PFSK-1 (cell line): ENCODE measurements at regions not wholly inside any gene's neighbourhood (a gene's known extent, or its start where the extent isn't known, plus 50 kb on each side); places are given as distances from the start of the nearest gene placed in this dataset.

Experiments
- FOXP2 ChIP-seq: optimal IDR thresholded peaks from 2 replicates; pipeline ENCODE3; 2011; ENCODE audit warnings: borderline replicate concordance, control low read depth, inconsistent platforms; ENCODE audit not compliant: insufficient read depth; ENCODE audit errors: extremely low read length, extremely low read depth
- POLR2AphosphoS5 ChIP-seq: IDR thresholded peaks from 2 replicates; pipeline ENCODE4 v1.6.1; 2012; ENCODE audit warnings: low read depth, mild to moderate bottlenecking, control low read depth, low read length, moderate library complexity
- REST ChIP-seq, 2 experiments: IDR thresholded peaks; 2 replicates each; pipeline versions ENCODE4 v1.6.1 to v1.8.0; 2011 to 2012; ENCODE audit warnings: low read depth in 2 of 2, low read length in 2 of 2, control low read depth in 1 of 2, inconsistent platforms in 1 of 2, mild to moderate bottlenecking in 1 of 2, moderate library complexity in 1 of 2; ENCODE audit not compliant: insufficient read depth in 1 of 2
- SIN3A ChIP-seq: IDR thresholded peaks from 2 replicates; pipeline ENCODE4 v1.6.1; 2012; ENCODE audit warnings: mild to moderate bottlenecking, low read length, moderate library complexity, borderline replicate concordance; ENCODE audit not compliant: insufficient read depth
- TAF1 ChIP-seq: IDR thresholded peaks from 2 replicates; pipeline ENCODE4 v1.6.1; 2012; ENCODE audit warnings: low read length, control low read depth, borderline replicate concordance; ENCODE audit not compliant: insufficient read depth

DNA sequence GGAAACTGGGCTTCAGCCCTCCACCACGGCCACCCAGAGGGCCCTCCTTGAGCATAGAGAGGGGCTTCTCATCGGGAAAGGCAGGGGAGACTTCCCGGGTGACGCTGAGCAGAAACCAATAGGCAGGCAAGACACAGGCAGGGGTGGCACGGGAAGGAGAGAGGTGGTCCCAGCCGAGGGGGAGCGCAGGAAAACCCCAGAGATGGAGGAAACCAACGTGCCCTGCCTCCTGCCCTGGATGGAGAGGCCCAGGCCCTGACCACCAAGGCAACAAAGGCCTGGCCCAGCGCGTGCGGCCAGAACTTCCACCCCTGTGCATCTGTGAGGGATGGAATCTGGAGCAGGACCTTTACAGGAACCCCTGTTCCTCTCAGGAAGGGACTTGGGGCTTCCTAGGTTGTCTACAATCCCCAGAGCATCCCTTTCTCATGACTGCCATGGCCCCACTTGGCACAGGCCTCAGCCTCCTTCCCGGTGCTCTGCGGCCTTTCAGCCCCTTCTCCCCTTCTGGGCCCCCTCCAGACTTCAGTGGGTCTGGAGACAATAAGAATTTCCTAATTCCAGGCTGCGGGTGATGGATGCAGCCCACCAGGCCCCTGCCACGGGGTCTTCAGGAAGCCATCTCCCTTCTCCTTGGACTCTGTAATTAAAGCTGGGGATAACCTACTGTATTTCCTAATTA is 137.0 kb upstream of the RET start:
- no peak for TF ChIP-seq FOXP2
- TF ChIP-seq REST (IDR thresholded peaks at IDR 0.05; ENCODE audit: insufficient read depth in 1 of 2, low read depth in 2 of 2, low read length in 2 of 2): no peak
- TF ChIP-seq POLR2AphosphoS5: no peak
- TF ChIP-seq TAF1: no peak
- TF ChIP-seq SIN3A: no peak

- no peak for TF ChIP-seq POLR2AphosphoS5
- TF ChIP-seq TAF1: no peak
- no peak for TF ChIP-seq SIN3A
- TF ChIP-seq FOXP2: no peak
- no peak for TF ChIP-seq REST (IDR thresholded peaks at IDR 0.05; ENCODE audit: insufficient read depth in 1 of 2, low read depth in 2 of 2, low read length in 2 of 2)
Measured at GRCh38 chr10:42940487-42941294, 136.2 kb upstream of the RET start.

GRCh38 chr10:42941295-42941644 is 135.6 kb upstream of the RET start:
- TF ChIP-seq REST (IDR thresholded peaks at IDR 0.05; ENCODE audit: insufficient read depth in 1 of 2, low read depth in 2 of 2, low read length in 2 of 2) (no peak), SIN3A (no peak), FOXP2 (no peak), POLR2AphosphoS5 (no peak), TAF1 (no peak)

GRCh38 chr10:42941790-42942189 is 135.1 kb upstream of the RET start:
- TF ChIP-seq TAF1 (no peak), REST (IDR thresholded peaks at IDR 0.05; ENCODE audit: insufficient read depth in 1 of 2, low read depth in 2 of 2, low read length in 2 of 2) (no peak), FOXP2 (no peak), SIN3A (no peak)
